HG03565 (cell line): ENCODE measurements at regions not wholly inside any gene's neighbourhood (a gene's known extent, or its start where the extent isn't known, plus 50 kb on each side); places are given as distances from the start of the nearest gene placed in this dataset.
"Not testable (repeated sequence)": the region's sequence is repeated elsewhere in the genome, so short reads cannot be mapped to it uniquely, and the experiment has no call there.

Experiments used
- ATAC-seq: cut with Tn5 transposase; IDR thresholded peaks from one replicate; pipeline ENCODE4 v1.9.1; 2021; ENCODE audit warnings: mild to moderate bottlenecking, moderate library complexity; ENCODE audit not compliant: unreplicated experiment

DNA sequence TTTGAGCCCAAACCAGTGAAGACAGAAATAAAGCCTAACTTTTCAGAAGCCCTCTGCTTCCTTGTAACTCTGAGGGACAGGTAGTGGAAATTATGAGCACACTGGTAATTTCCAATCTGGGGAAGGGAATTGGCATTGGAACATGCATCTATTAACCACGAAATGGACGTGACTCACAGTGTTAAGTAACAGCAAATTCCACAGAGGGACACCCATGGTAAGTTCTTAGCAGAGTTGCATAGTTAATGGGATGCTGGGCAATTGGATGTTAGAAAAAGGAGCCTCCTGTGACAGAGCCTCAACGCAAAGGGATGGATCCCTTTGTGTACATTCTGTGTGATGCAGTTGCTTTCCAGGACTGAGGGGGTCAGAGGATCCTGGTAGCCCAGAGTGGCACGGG is 168.6 kb downstream of the SEMA6D start:
- no peak for ATAC-seq

- no peak for ATAC-seq
Measured at GRCh38 chr15:47887241-47887800, 170.0 kb downstream of the SEMA6D start.

DNA sequence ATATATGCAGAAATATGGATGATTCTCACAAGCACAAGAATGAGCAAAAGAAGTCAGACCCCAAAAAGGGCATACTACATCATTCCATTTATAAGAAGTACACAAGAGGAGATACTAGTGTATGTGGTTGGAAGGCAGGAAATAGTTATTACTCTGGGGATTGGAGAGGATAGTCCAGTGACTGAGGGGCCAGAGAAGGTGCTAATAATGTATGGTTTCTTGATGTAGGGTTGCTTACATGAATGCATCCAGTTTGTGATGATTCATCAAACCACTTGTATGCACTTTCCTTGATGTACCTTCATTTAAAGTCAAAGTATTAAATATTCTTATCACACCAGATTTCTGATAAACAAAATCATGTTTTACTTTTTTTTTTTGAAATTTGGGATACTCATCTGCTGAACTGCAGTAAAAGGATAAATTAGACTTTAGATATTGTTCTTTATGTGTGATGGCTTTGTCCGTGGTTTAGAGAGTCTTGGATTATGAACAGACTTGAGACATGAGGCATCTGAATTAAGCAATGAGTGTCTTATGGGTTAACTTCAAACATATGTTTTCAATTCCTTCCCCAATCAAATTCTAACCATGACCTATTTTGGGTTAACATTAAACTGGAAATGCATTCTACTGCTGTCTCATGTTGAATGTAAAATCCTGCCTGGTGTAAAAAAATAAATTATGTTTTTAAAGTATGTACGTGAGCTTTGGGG is 171.2 kb downstream of the SEMA6D start:
- no peak for ATAC-seq

DNA sequence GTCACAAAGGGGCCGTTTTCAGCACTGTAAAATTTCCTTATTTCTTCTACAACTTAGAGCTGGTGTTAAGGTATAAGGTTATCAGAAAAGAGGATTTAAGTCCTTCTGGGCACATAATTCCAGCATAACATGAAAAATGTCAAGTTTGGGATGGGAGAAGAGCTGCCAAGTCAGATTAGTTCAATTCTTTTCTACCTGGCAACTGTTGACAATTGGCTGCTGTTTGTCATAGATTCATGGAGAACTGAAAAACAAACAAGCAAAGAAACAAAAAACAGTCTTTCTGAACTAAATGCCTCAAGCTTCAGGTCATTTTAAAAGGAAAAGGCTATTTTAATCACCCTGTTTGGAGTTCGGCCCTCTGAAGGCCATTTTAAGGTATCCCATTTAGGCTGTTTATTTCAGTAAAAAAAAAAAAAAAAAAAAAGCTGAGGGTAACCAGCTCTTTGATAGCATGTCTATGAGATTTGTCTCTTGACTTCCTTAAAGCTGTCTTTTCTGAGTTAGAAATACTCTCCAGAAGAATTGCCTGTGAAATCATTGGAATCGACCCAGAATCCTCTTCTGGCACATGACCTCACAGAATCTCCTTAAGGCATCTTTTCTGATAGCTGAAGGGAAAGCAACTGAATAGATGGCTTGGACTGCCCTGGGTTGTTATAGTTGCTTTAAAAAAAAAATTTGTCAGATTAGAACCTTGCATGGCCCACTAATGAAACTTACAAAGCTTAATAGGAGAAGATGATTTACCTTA is 173.3 kb downstream of the SEMA6D start:
- ATAC-seq, result no peak

GRCh38 chr15:47897525-47897924 is 180.2 kb downstream of the SEMA6D start:
- no peak for ATAC-seq

GRCh38 chr15:47900751-47901150 is 183.4 kb downstream of the SEMA6D start:
- no peak for ATAC-seq

DNA sequence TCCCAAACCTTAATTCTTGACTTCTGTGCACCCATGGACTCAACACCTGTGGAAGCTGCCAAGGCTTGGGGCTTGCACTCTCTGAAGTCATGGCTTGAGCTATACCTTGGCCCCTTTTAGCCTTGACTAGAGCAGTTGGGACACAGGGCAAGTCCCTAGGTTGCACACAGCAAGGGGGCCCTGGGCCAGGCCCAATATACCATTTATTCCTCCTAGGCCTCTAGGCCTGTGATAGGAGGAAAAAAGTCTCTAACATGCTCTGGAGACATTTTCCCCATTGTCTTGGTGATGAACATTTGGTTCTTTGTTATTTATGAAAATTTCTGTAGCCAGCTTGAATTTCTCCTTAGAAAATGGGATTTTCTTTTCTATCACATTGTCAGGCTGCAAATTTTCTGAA is 186.1 kb downstream of the SEMA6D start:
- no peak for ATAC-seq

DNA sequence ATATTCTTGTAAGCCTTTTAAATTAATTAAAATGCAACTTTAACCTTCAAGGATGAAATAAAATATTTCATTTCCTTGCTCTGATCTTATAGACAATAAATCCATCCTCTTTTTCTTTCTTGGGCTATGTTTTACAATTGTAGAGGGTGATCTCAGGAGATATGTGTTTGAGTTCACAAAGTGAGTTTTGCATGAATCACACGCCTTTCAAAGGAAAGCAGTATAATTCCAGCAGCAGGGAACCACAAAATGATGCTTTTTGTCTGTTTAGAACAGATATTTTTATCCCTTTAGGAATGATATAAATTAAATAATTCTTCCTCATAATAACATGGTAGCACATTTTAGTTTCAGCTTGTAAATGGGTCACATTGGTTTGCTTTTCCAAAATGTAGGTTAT is 191.2 kb downstream of the SEMA6D start:
- no peak for ATAC-seq

GRCh38 chr15:47908950-47909670 is 191.8 kb downstream of the SEMA6D start:
- ATAC-seq, result no peak

GRCh38 chr15:47912910-47913309 is 195.6 kb downstream of the SEMA6D start:
- ATAC-seq, result not testable (repeated sequence)

- ATAC-seq, result no peak
Measured at GRCh38 chr15:47917881-47918280, 200.6 kb downstream of the SEMA6D start.

- ATAC-seq, result no peak
Measured at GRCh38 chr15:47918877-47919276, 201.6 kb downstream of the SEMA6D start.

DNA sequence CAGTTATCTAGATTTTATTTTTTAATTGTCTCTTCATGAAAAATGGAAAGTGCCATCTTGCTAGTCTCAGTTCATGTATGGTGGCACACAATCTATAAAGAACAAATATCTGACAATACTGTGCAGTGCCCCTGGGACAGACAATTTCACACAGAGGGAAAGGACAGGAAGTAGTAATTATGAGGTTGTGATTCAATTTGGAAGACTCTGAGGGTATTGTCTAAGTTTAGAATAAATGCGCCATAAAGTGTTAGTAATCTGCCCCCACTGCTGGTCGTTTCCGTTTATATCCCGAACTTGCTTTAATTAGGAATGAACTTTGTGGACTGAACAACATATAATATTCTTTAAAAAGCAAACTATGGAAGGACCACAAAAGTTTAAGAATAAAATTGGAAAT is 196.4 kb upstream of the SLC24A5 start:
- no peak for ATAC-seq

- no peak for ATAC-seq
Measured at GRCh38 chr15:47929138-47929803, 191.5 kb upstream of the SLC24A5 start.

GRCh38 chr15:47932261-47932660 is 188.5 kb upstream of the SLC24A5 start:
- ATAC-seq, result no peak

- ATAC-seq, result no peak
Measured at GRCh38 chr15:47932951-47933641, 187.7 kb upstream of the SLC24A5 start.

DNA sequence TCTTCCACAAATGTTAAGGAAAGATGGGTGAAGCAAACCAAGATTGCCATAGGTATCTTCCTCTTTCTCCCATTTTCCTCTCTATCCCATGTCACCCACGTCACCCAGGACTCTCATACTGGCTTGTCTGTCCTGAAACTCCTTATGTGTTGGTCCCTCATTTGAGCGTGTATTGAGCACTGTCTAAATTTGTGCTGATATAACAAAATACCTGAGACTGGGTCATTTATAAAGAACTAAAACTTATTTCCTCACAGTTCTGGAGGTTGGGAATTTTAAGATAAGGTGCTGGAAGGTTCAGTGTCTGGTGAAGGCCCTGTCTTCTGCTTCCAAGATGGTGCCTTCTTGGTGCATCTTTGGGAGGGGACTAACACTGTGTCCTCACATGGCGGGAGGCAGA is 186.9 kb upstream of the SLC24A5 start:
- ATAC-seq, result no peak

DNA sequence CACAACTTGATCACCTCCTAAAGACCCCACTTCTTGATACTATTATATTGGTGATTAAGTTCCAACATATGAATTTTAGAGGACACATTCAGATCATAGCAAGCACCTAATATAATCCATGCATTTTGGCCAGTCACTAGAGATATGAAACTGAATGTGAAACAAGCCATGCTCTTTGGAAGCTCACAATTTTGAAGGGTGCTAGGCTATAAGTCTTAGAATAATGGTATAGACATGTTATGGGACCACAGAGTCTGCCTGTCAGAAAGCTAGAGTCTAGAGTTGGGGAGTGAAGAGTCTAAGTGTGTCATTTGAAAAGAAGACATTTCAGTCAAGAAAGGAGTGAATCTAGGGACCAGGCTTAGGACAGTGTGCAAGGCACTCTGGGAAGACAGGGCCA is 186.4 kb upstream of the SLC24A5 start:
- no peak for ATAC-seq

DNA sequence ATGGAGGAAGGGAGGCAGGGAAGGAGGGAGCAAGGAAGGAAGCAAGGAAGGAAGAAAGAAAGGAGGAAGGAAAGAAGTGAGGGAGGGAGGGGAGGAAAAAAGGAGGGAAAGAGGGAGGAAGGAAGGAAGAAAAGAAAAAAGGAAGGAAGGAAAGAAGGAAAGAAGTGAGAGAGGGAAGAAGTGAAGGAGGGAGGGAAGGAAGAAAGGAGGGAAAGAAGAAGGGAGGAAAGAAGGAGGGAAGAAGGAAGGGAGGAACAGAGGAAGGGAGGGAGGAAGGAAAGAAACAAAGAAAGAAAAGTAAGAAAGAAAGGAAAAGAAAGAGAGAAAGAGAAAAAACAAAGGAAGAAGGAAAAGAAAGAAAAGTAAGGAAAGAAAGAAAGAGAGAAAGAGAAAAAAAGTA is 183.0 kb upstream of the SLC24A5 start:
- no peak for ATAC-seq

GRCh38 chr15:47944637-47945288 is 176.0 kb upstream of the SLC24A5 start:
- ATAC-seq, result no peak
